ENCODE measurements at regions not wholly inside any gene's neighbourhood (a gene's known extent, or its start where the extent isn't known, plus 50 kb on each side); places are given as distances from the start of the nearest gene placed in this dataset.

DNA sequence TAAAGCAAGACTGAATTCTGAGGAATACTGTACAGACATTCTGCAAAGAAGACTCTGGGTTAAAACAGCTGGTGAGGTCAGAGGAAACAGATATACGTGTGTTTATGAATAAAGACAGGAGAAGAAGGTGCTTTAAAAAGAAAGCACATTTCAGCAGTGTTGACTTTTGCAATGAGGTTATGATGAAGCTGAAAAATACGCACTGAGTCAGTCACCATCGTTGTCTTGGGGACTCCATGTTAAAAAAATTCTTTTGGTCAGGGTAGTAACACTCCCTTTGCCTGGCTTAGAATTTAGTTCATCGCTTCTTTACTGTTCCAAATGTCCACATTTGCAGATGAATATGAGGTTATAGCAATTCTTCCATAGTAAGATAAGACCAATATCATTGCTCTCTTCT lies 1049.0 kb downstream of the TSN start:
- Histone ChIP-seq H3K4me1 (replicated peaks in 1 of 4; ENCODE audit: control insufficient read depth in 3 of 4, insufficient read depth in 4 of 4, low read length in 3 of 4) (no peaks in the 10 kb centered on the region), H2BK5ac (ENCODE audit: low read depth, low read length) (no peak overlapping the region), H2AK5ac (ENCODE audit: low read depth, low read length) (no peak overlapping the region), H3K9ac (replicated peaks in 1 of 4; ENCODE audit: extremely low read depth in 1 of 4, low read depth in 3 of 4, low read length in 3 of 4) (no peak overlapping the region), H3K27me3 (replicated peaks in 1 of 4; ENCODE audit: control insufficient read depth in 3 of 4, extremely low read depth in 1 of 4, insufficient read depth in 3 of 4, low read length in 3 of 4) (no peaks in the 10 kb centered on the region), H3K79me1 (ENCODE audit: low read depth, low read length) (no peaks in the 10 kb centered on the region), H2AFZ (ENCODE audit: low read length) (no peak overlapping the region), H3K18ac (ENCODE audit: extremely low read depth, low read length) (no peak overlapping the region), H3K4me2 (ENCODE audit: insufficient read depth in 1 of 2, low read depth in 2 of 2, low read length in 2 of 2) (no peak overlapping the region), H3K56ac (replicated peaks; ENCODE audit: insufficient read length, low read depth, low read length) (no peak overlapping the region), H4K8ac (ENCODE audit: extremely low read depth, insufficient read depth, low read length) (no peak overlapping the region), H2BK120ac (replicated peaks; ENCODE audit: low read depth, low read length) (no peak overlapping the region), H3K4me3 (ENCODE audit: extremely low read depth in 1 of 4, insufficient read depth in 2 of 4, low read depth in 3 of 4, low read length in 4 of 4) (no peak overlapping the region), H2BK20ac (ENCODE audit: low read length) (no peak overlapping the region), H3K79me2 (ENCODE audit: control insufficient read depth in 1 of 2, insufficient read depth in 2 of 2, low read length in 2 of 2) (no peaks in the 10 kb centered on the region), H3K27ac (ENCODE audit: low read depth, low read length) (no peak overlapping the region), H3K23ac (ENCODE audit: insufficient read length) (no peak overlapping the region), H2BK15ac (ENCODE audit: low read length) (no peak overlapping the region), H4K91ac (replicated peaks; ENCODE audit: insufficient read length, low read length) (no peak overlapping the region), H4K20me1 (replicated peaks in 1 of 2; ENCODE audit: control insufficient read depth in 1 of 2, insufficient read depth in 2 of 2, low read length in 2 of 2) (no peaks in the 10 kb centered on the region), H3K9me3 (ENCODE audit: insufficient read depth in 2 of 2, low read depth in 1 of 2, low read length in 1 of 2) (peaks cover 0 to 4% of the 10 kb centered on the region in 2 experiments; a peak in 1 of 4 replicates), H3K36me3 (ENCODE audit: control insufficient read depth in 2 of 4, insufficient read depth in 4 of 4, low read length in 3 of 4) (no peaks in the 10 kb centered on the region), H2BK12ac (ENCODE audit: low read depth, low read length) (no peak overlapping the region), H3K23me2 (ENCODE audit: low read depth, low read length) (no peaks in the 10 kb centered on the region), H3K4ac (replicated peaks; ENCODE audit: insufficient read length, low read depth, low read length) (no peak overlapping the region), H4K5ac (ENCODE audit: insufficient read length, low read depth, low read length) (no peak overlapping the region), H3K14ac (ENCODE audit: insufficient read length) (no peak overlapping the region)
- POLR2A ChIA-PET (ENCODE audit: partially characterized antibody) = no interaction called here
- CTCF ChIA-PET (ENCODE audit: partially characterized antibody) = no interaction called here
- no peak for DNase-seq (ENCODE audit: low read depth in 1 of 2, low spot score in 2 of 2)
- 91% methylated on average over 4 of the region's 4 CpGs; no CpG with 5 or more reads in 1 of the 2 experiments for WGBS, 2 experiments (ENCODE audit: extremely low coverage in 1 of 2, insufficient coverage in 1 of 2, insufficient read length in 1 of 2, insufficient replicate concordance in 2 of 2, low coverage in 1 of 2, low lambda C conversion rate in 2 of 2, missing lambda C conversion rate in 1 of 2)
- FAIRE-seq = no peak
- TF ChIP-seq RXRA (IDR thresholded peaks at IDR 0.05; ENCODE audit: insufficient read depth, low read depth, low read length) = no peak
- no peak for TF ChIP-seq YY1 (IDR thresholded peaks at IDR 0.05; ENCODE audit: low read depth, low read length)
- TF ChIP-seq POLR2AphosphoS5 (IDR thresholded peaks at IDR 0.05; ENCODE audit: low read depth, low read length) = no peak
- TF ChIP-seq SP1 (IDR thresholded peaks at IDR 0.05; ENCODE audit: low read depth, low read length) = no peak
- no peak for TF ChIP-seq RNF2 (IDR thresholded peaks at IDR 0.05; ENCODE audit: borderline replicate concordance, low read depth, low read length, missing control alignments, poor library complexity, severe bottlenecking)
- no peak for TF ChIP-seq TAF7 (optimal IDR thresholded peaks at IDR 0.05; ENCODE audit: borderline replicate concordance, low read depth, low read length)
